ENCODE measurements at regions not wholly inside any gene's neighbourhood (a gene's known extent, or its start where the extent isn't known, plus 50 kb on each side); places are given as distances from the start of the nearest gene placed in this dataset.
A peak's percentile ranks its signal among the peaks of the same experiment; 100 is the strongest.

GRCh38 chr4:96025011-96025410, 185.1 kb downstream of the PDHA2 start:
- Histone ChIP-seq H3K56ac (ENCODE audit: low read length) (no peak overlapping the region), H3K79me1 (ENCODE audit: low read length) (no peaks in the 10 kb centered on the region), H3K27ac (ENCODE audit: low read depth, low read length) (no peak overlapping the region), H3K23ac (ENCODE audit: low read length) (no peak overlapping the region), H3K4me1 (ENCODE audit: control insufficient read depth, low read depth, low read length) (no peaks in the 10 kb centered on the region), H2AK5ac (ENCODE audit: low read length) (no peak overlapping the region), H3K79me2 (ENCODE audit: control insufficient read depth, insufficient read depth, low read length) (no peaks in the 10 kb centered on the region), H3K4me3 (ENCODE audit: low read length) (no peak overlapping the region), H2BK5ac (ENCODE audit: low read length) (no peak overlapping the region), H2BK15ac (replicated peaks; ENCODE audit: low read depth) (no peak overlapping the region), H4K8ac (ENCODE audit: low read depth, low read length) (no peak overlapping the region), H3K4me2 (ENCODE audit: low read length) (no peak overlapping the region), H3K4ac (ENCODE audit: low read depth, low read length) (no peak overlapping the region), H3K27me3 (ENCODE audit: insufficient read depth, low read length, poor library complexity) (no peaks in the 10 kb centered on the region), H4K5ac (ENCODE audit: low read length) (no peak overlapping the region), H3K9ac (ENCODE audit: low read length) (no peak overlapping the region), H2BK120ac (ENCODE audit: low read depth, low read length) (no peak overlapping the region), H3K18ac (ENCODE audit: low read length) (no peak overlapping the region), H3K36me3 (ENCODE audit: control insufficient read depth, insufficient read depth, low read length) (no peaks in the 10 kb centered on the region)
- WGBS (ENCODE audit: extremely low coverage, insufficient coverage, low lambda C conversion rate): no CpG with 5 or more reads among the region's 1 CpG
- no peak for DNase-seq

- no peaks in the 10 kb centered on the region for H3K36me3 ChIP-seq (ENCODE audit: control insufficient read depth, insufficient read depth, low read length)
- H3K4me3 ChIP-seq (ENCODE audit: low read length): no peak overlapping the region
- DNase-seq: peak; percentile 63
These were observed 195.8 kb downstream of the PDHA2 start for GRCh38 chr4:96035727-96036126.

DNA sequence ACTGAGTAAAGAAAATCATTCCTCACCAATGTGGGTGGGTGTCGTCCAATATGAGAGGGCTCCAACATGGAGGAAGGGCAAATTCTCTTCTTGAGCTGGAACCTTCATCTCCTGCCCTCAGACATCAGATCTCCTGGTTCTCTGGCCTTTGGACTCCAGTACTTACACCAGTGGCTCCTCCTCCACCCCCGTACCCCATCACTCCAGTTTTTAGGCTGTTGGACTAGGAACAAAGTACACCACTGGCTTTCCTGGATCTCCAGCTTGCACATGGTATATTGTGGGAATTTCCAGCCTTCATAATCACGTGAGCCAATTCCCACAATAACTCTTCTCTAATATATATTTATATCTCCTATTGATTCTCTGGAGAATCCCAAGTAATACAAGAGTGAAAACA, 196.9 kb downstream of the PDHA2 start:
- no peak overlapping the region for H3K4ac ChIP-seq (ENCODE audit: low read depth, low read length)
- no peak for DNase-seq
- no peak overlapping the region for H2BK120ac ChIP-seq (ENCODE audit: low read depth, low read length)
- no peak overlapping the region for H4K8ac ChIP-seq (ENCODE audit: low read depth, low read length)
- no peaks in the 10 kb centered on the region for H3K79me2 ChIP-seq (ENCODE audit: control insufficient read depth, insufficient read depth, low read length)
- H3K27ac ChIP-seq (ENCODE audit: low read depth, low read length): no peak overlapping the region
- no peak overlapping the region for H3K56ac ChIP-seq (ENCODE audit: low read length)
- H2BK15ac ChIP-seq (replicated peaks; ENCODE audit: low read depth): no peak overlapping the region
- H3K9ac ChIP-seq (ENCODE audit: low read length): no peak overlapping the region
- H3K4me2 ChIP-seq (ENCODE audit: low read length): no peak overlapping the region
- H3K4me3 ChIP-seq (ENCODE audit: low read length): no peak overlapping the region
- no peaks in the 10 kb centered on the region for H3K79me1 ChIP-seq (ENCODE audit: low read length)
- no peak overlapping the region for H3K23ac ChIP-seq (ENCODE audit: low read length)
- no CpG with 5 or more reads among the region's 3 CpGs for WGBS (ENCODE audit: extremely low coverage, insufficient coverage, low lambda C conversion rate)
- H2BK5ac ChIP-seq (ENCODE audit: low read length): no peak overlapping the region
- H2AK5ac ChIP-seq (ENCODE audit: low read length): no peak overlapping the region
- H3K18ac ChIP-seq (ENCODE audit: low read length): no peak overlapping the region
- no peaks in the 10 kb centered on the region for H3K36me3 ChIP-seq (ENCODE audit: control insufficient read depth, insufficient read depth, low read length)
- H4K5ac ChIP-seq (ENCODE audit: low read length): no peak overlapping the region
- no peaks in the 10 kb centered on the region for H3K27me3 ChIP-seq (ENCODE audit: insufficient read depth, low read length, poor library complexity)
- no peaks in the 10 kb centered on the region for H3K4me1 ChIP-seq (ENCODE audit: control insufficient read depth, low read depth, low read length)

More at GRCh38 chr4:96035727-96036126, 195.8 kb downstream of the PDHA2 start:
- H2BK15ac ChIP-seq (replicated peaks; ENCODE audit: low read depth): no peak overlapping the region
- H3K18ac ChIP-seq (ENCODE audit: low read length): no peak overlapping the region
- no peak overlapping the region for H4K8ac ChIP-seq (ENCODE audit: low read depth, low read length)
- H3K9ac ChIP-seq (ENCODE audit: low read length): no peak overlapping the region
- no peak overlapping the region for H3K4me2 ChIP-seq (ENCODE audit: low read length)
- no peak overlapping the region for H3K56ac ChIP-seq (ENCODE audit: low read length)
- H3K4me1 ChIP-seq (ENCODE audit: control insufficient read depth, low read depth, low read length): no peaks in the 10 kb centered on the region
- H3K4ac ChIP-seq (ENCODE audit: low read depth, low read length): no peak overlapping the region
- H3K79me2 ChIP-seq (ENCODE audit: control insufficient read depth, insufficient read depth, low read length): no peaks in the 10 kb centered on the region
- H4K5ac ChIP-seq (ENCODE audit: low read length): no peak overlapping the region
- no peaks in the 10 kb centered on the region for H3K27me3 ChIP-seq (ENCODE audit: insufficient read depth, low read length, poor library complexity)
- no peak overlapping the region for H2BK120ac ChIP-seq (ENCODE audit: low read depth, low read length)
- no peaks in the 10 kb centered on the region for H3K79me1 ChIP-seq (ENCODE audit: low read length)
- no peak overlapping the region for H2BK5ac ChIP-seq (ENCODE audit: low read length)
- H3K23ac ChIP-seq (ENCODE audit: low read length): no peak overlapping the region
- no peak overlapping the region for H3K27ac ChIP-seq (ENCODE audit: low read depth, low read length)
- no peak overlapping the region for H2AK5ac ChIP-seq (ENCODE audit: low read length)

GRCh38 chr4:96037705-96038104, 197.8 kb downstream of the PDHA2 start:
- H3K79me2 ChIP-seq (ENCODE audit: control insufficient read depth, insufficient read depth, low read length): no peaks in the 10 kb centered on the region
- H3K9ac ChIP-seq (ENCODE audit: low read length): no peak overlapping the region
- H3K56ac ChIP-seq (ENCODE audit: low read length): no peak overlapping the region
- H3K36me3 ChIP-seq (ENCODE audit: control insufficient read depth, insufficient read depth, low read length): no peaks in the 10 kb centered on the region
- no peak overlapping the region for H4K5ac ChIP-seq (ENCODE audit: low read length)
- H3K27me3 ChIP-seq (ENCODE audit: insufficient read depth, low read length, poor library complexity): no peaks in the 10 kb centered on the region
- H3K4me1 ChIP-seq (ENCODE audit: control insufficient read depth, low read depth, low read length): no peaks in the 10 kb centered on the region
- H3K4me3 ChIP-seq (ENCODE audit: low read length): no peak overlapping the region
- no peak overlapping the region for H3K18ac ChIP-seq (ENCODE audit: low read length)
- no peak overlapping the region for H3K4me2 ChIP-seq (ENCODE audit: low read length)
- no peak overlapping the region for H3K4ac ChIP-seq (ENCODE audit: low read depth, low read length)
- no peak overlapping the region for H2BK120ac ChIP-seq (ENCODE audit: low read depth, low read length)
- no peak for DNase-seq
- no peaks in the 10 kb centered on the region for H3K79me1 ChIP-seq (ENCODE audit: low read length)
- no peak overlapping the region for H3K23ac ChIP-seq (ENCODE audit: low read length)
- H2AK5ac ChIP-seq (ENCODE audit: low read length): no peak overlapping the region
- H2BK15ac ChIP-seq (replicated peaks; ENCODE audit: low read depth): no peak overlapping the region
- no peak overlapping the region for H2BK5ac ChIP-seq (ENCODE audit: low read length)
- H3K27ac ChIP-seq (ENCODE audit: low read depth, low read length): no peak overlapping the region
- WGBS (ENCODE audit: extremely low coverage, insufficient coverage, low lambda C conversion rate): no CpG with 5 or more reads among the region's 2 CpGs
- no peak overlapping the region for H4K8ac ChIP-seq (ENCODE audit: low read depth, low read length)

- Histone ChIP-seq H3K79me1 (ENCODE audit: low read length) (no peaks in the 10 kb centered on the region), H3K4ac (ENCODE audit: low read depth, low read length) (no peak overlapping the region)
- WGBS (ENCODE audit: extremely low coverage, insufficient coverage, low lambda C conversion rate): no CpG with 5 or more reads among the region's 1 CpG
These were observed 199.3 kb downstream of the PDHA2 start for GRCh38 chr4:96039217-96039616.

DNA sequence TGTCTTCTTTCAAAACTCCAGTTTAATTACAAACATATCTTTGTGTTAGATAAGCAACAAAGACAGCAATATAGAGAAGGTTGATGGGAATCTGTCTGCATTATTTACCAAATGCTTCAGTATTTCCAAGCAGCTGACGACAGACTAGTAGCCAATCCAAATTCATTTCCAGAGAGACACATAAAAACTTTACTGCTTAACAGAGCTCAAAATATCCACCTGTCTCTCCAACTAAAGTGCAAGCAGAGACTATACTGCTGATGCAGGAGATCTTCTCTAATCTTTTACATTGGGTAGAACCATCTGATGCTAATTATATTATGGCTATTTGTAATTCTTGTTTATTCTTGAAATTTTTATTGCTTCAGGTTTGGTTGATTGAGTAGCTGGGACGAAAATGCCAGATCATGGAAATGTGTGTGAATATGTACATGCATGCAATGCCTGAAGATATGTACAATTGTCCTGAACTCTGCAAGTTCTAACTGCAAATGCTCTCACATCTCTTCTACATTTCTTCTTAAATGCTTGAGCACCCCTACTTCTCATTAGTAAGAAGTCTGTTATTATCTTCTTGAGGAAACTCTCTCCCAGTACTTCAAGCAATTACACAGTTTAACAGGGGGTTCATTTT, 200.0 kb downstream of the PDHA2 start:
- no peak overlapping the region for H3K27ac ChIP-seq (ENCODE audit: low read depth, low read length)
- no peak overlapping the region for H2BK5ac ChIP-seq (ENCODE audit: low read length)
- no peak overlapping the region for H3K4ac ChIP-seq (ENCODE audit: low read depth, low read length)
- DNase-seq: no peak
- H3K18ac ChIP-seq (ENCODE audit: low read length): no peak overlapping the region
- H2BK15ac ChIP-seq (replicated peaks; ENCODE audit: low read depth): no peak overlapping the region
- H3K79me2 ChIP-seq (ENCODE audit: control insufficient read depth, insufficient read depth, low read length): no peaks in the 10 kb centered on the region
- no peaks in the 10 kb centered on the region for H3K27me3 ChIP-seq (ENCODE audit: insufficient read depth, low read length, poor library complexity)
- H3K36me3 ChIP-seq (ENCODE audit: control insufficient read depth, insufficient read depth, low read length): no peaks in the 10 kb centered on the region
- no peak overlapping the region for H3K56ac ChIP-seq (ENCODE audit: low read length)
- H2AK5ac ChIP-seq (ENCODE audit: low read length): no peak overlapping the region
- H3K4me2 ChIP-seq (ENCODE audit: low read length): no peak overlapping the region
- no peak overlapping the region for H3K23ac ChIP-seq (ENCODE audit: low read length)
- H4K5ac ChIP-seq (ENCODE audit: low read length): no peak overlapping the region
- no peak overlapping the region for H2BK120ac ChIP-seq (ENCODE audit: low read depth, low read length)
- no peak overlapping the region for H4K8ac ChIP-seq (ENCODE audit: low read depth, low read length)
- no peak overlapping the region for H3K4me3 ChIP-seq (ENCODE audit: low read length)
- no peaks in the 10 kb centered on the region for H3K4me1 ChIP-seq (ENCODE audit: control insufficient read depth, low read depth, low read length)
- H3K79me1 ChIP-seq (ENCODE audit: low read length): no peaks in the 10 kb centered on the region
- no CpG with 5 or more reads among the region's 2 CpGs for WGBS (ENCODE audit: extremely low coverage, insufficient coverage, low lambda C conversion rate)
- H3K9ac ChIP-seq (ENCODE audit: low read length): no peak overlapping the region

More at GRCh38 chr4:96039217-96039616, 199.3 kb downstream of the PDHA2 start:
- Histone ChIP-seq H3K18ac (ENCODE audit: low read length) (no peak overlapping the region), H3K56ac (ENCODE audit: low read length) (no peak overlapping the region), H3K9ac (ENCODE audit: low read length) (no peak overlapping the region), H2BK15ac (replicated peaks; ENCODE audit: low read depth) (no peak overlapping the region), H4K5ac (ENCODE audit: low read length) (no peak overlapping the region), H3K4me1 (ENCODE audit: control insufficient read depth, low read depth, low read length) (no peaks in the 10 kb centered on the region), H3K36me3 (ENCODE audit: control insufficient read depth, insufficient read depth, low read length) (no peaks in the 10 kb centered on the region), H2AK5ac (ENCODE audit: low read length) (no peak overlapping the region), H3K27ac (ENCODE audit: low read depth, low read length) (no peak overlapping the region), H2BK5ac (ENCODE audit: low read length) (no peak overlapping the region), H3K23ac (ENCODE audit: low read length) (no peak overlapping the region), H3K4me3 (ENCODE audit: low read length) (no peak overlapping the region), H2BK120ac (ENCODE audit: low read depth, low read length) (no peak overlapping the region), H3K79me2 (ENCODE audit: control insufficient read depth, insufficient read depth, low read length) (no peaks in the 10 kb centered on the region), H3K27me3 (ENCODE audit: insufficient read depth, low read length, poor library complexity) (no peaks in the 10 kb centered on the region), H4K8ac (ENCODE audit: low read depth, low read length) (no peak overlapping the region), H3K4me2 (ENCODE audit: low read length) (no peak overlapping the region)
- DNase-seq: no peak
